ENCODE measurements at regions not wholly inside any gene's neighbourhood (a gene's known extent, or its start where the extent isn't known, plus 50 kb on each side); places are given as distances from the start of the nearest gene placed in this dataset.

- TF ChIP-seq CTCF (conservative IDR thresholded peaks at IDR 0.05; ENCODE audit: low read depth, low read length) (no peak), EZH2 (IDR thresholded peaks at IDR 0.05; ENCODE audit: low read length, unreplicated experiment) (no peak)
Observed at GRCh38 chr17:73801455-73802100, 157.3 kb upstream of the SDK2 start.

Measured in PC-3 (cell line).